HG03097 (cell line): ENCODE measurements at regions not wholly inside any gene's neighbourhood (a gene's known extent, or its start where the extent isn't known, plus 50 kb on each side); places are given as distances from the start of the nearest gene placed in this dataset.

ENCODE experiments used
- ATAC-seq: cut with Tn5 transposase; IDR thresholded peaks from one replicate; pipeline ENCODE4 v1.9.1; 2021; ENCODE audit not compliant: unreplicated experiment, low FRiP score

DNA sequence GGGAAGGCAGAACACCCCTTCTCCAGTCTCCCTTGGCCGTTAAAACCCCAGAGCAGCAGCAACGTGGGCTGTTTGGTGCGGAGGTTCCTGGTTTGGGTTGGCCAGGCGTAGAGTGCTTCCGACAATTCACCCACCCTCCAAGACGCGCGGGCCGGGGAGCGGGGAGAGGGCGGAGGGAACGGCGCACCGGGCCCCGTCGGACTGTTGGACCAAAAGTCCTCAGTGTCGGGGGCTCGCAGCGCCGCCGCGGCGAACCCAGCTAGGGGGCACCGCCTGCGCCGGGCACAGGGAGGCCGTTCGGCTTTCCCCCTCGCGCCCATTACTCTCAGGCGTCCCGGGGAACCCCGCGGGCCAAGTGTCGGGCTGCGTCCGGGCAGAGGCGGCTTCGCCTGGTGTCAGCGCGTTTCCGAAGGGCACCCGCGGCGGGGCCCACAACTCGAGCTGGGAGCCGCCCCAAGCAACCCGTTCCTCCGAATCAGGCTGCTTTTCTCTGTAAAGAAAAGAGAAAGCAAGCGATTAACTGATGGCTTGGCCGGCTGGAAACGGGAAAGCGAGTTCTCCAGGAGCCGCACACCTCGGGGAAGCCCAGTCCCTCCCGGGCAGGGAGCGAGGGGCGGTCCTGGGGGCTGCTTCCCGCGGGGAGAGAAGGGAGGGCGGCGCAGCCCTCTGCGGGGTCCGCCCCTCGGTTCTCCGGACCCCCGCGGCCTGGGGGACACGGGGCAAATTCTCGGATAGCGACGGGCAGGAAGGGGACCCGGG, 145.5 kb downstream of the ERCC6L2 start:
- ATAC-seq: no peak

- ATAC-seq: no peak
Measured at GRCh38 chr9:96020300-96020791, 144.9 kb downstream of the ERCC6L2 start.
